SJCRH30 (cell line): ENCODE measurements at regions not wholly inside any gene's neighbourhood (a gene's known extent, or its start where the extent isn't known, plus 50 kb on each side); places are given as distances from the start of the nearest gene placed in this dataset.

Source experiments
- DNase-seq, 2 experiments: peaks; one replicate each; pipeline ENCODE4 v3.0.0-alpha.2; 2015 to 2020
- H3K27ac ChIP-seq: fragments of 250-450 bp; sonication (Bioruptor Pico); 2 replicates; pipeline ENCODE4 v1.5.1; 2020; ENCODE audit warnings: mild to moderate bottlenecking, moderate library complexity
- H3K27me3 ChIP-seq: fragments of 250-450 bp; sonication (Bioruptor Pico); 2 replicates; pipeline ENCODE4 v1.5.1; 2020; ENCODE audit warnings: mild to moderate bottlenecking, moderate library complexity
- H3K36me3 ChIP-seq: fragments of 250-450 bp; sonication (Bioruptor Pico); 2 replicates; pipeline ENCODE4 v1.5.1; 2020; ENCODE audit warnings: mild to moderate bottlenecking, moderate library complexity
- H3K4me1 ChIP-seq: fragments of 250-450 bp; sonication (Bioruptor Pico); 2 replicates; pipeline ENCODE4 v1.5.1; 2020; ENCODE audit warnings: mild to moderate bottlenecking, moderate library complexity
- H3K4me3 ChIP-seq: fragments of 250-450 bp; sonication (Bioruptor Pico); 2 replicates; pipeline ENCODE4 v1.5.1; 2020; ENCODE audit warnings: mild to moderate bottlenecking, moderate library complexity
- H3K9me3 ChIP-seq: fragments of 250-450 bp; sonication (Bioruptor Pico); replicated peaks from 2 replicates; pipeline ENCODE4 v1.5.1; 2020; ENCODE audit warnings: mild to moderate bottlenecking, moderate library complexity

DNA sequence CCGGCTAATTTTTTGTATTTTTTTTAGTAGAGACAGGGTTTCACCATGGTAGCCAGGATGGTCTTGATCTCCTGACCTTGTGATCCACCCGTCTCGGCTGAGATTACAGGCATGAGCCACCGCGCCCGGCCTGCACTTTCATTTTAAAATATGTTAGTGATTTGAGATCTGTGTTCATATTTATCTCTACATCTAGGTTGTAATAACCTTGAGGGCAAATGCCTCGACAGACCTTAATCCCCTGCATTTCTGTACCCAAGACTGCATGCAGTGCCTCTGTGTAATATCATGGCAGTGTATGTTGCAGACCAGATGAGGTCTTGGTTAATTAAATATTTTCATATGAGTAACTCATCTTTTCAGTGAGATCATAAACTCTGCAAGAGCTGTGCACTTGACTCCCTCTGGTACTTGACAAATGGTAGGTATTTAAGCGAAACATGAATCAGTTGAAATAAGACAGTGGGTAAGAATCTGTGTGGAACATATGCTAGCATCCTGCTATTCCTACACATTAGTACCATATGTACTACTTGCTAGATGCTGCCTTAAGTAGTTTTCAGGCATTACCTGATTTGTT lies 673.9 kb upstream of the ANKRD30A start:
- Histone ChIP-seq H3K27me3 (no peaks in the 10 kb centered on the region), H3K9me3 (no peaks in the 10 kb centered on the region), H3K4me3 (no peak overlapping the region), H3K27ac (no peak overlapping the region), H3K36me3 (no peaks in the 10 kb centered on the region), H3K4me1 (no peaks in the 10 kb centered on the region)
- DNase-seq = no peak

DNA sequence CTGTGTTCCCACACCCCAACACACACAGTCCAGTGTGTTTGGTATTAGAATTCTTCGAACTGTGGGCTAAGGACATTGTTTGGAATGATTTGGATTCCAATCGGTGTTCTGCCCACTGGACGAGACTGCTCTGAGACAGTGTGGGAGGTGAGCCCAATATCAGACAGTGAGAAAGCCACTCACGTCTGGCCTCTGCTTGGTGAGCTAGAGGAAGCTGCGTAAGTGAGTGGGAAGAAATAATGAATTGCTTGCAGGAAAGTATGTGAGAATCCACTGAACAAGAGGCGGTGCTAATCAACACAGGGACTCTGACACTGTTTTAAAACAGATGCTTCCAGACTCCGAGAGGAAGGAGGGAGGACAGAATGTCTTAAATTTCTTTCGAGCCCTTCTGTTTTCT lies 675.0 kb upstream of the ANKRD30A start:
- no peaks in the 10 kb centered on the region for H3K4me1 ChIP-seq
- no peak for DNase-seq
- no peak overlapping the region for H3K4me3 ChIP-seq
- H3K27ac ChIP-seq = no peak overlapping the region
- no peaks in the 10 kb centered on the region for H3K36me3 ChIP-seq
- H3K27me3 ChIP-seq = no peaks in the 10 kb centered on the region
- H3K9me3 ChIP-seq = no peaks in the 10 kb centered on the region

GRCh38 chr10:36448760-36449691 lies 676.4 kb upstream of the ANKRD30A start:
- no peak overlapping the region for H3K4me3 ChIP-seq
- no peak overlapping the region for H3K27ac ChIP-seq
- H3K9me3 ChIP-seq = no peaks in the 10 kb centered on the region
- H3K27me3 ChIP-seq = no peaks in the 10 kb centered on the region
- H3K4me1 ChIP-seq = no peaks in the 10 kb centered on the region
- no peaks in the 10 kb centered on the region for H3K36me3 ChIP-seq
- no peak for DNase-seq

DNA sequence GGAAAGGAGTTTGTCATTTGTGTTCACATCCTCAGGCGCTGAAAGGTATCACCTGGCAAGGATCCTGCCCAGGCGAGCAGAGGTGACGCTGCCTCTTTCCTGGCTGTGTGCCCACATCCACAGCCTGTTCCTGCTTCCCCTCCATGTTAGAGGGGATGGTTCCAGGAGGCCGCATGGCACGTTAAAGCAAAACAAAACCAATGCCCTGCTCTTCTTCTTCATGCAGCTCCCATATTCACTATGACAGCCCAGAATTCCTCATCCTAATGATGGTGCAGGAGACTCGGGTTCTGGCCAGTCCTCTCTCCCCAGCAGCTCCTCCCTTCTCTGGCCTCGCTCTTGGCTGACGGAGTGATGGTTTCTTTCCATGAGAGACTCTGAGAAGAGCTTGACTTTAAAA lies 678.5 kb upstream of the ANKRD30A start:
- Histone ChIP-seq H3K4me3 (no peak overlapping the region), H3K36me3 (no peaks in the 10 kb centered on the region), H3K9me3 (no peaks in the 10 kb centered on the region), H3K27me3 (no peaks in the 10 kb centered on the region), H3K4me1 (no peaks in the 10 kb centered on the region), H3K27ac (no peak overlapping the region)
- no peak for DNase-seq

- Histone ChIP-seq H3K9me3 (no peaks in the 10 kb centered on the region), H3K4me3 (no peak overlapping the region), H3K36me3 (no peaks in the 10 kb centered on the region), H3K27me3 (no peaks in the 10 kb centered on the region), H3K27ac (no peak overlapping the region), H3K4me1 (no peaks in the 10 kb centered on the region)
- no peak for DNase-seq
These were observed 682.2 kb upstream of the ANKRD30A start for GRCh38 chr10:36443233-36443632.

DNA sequence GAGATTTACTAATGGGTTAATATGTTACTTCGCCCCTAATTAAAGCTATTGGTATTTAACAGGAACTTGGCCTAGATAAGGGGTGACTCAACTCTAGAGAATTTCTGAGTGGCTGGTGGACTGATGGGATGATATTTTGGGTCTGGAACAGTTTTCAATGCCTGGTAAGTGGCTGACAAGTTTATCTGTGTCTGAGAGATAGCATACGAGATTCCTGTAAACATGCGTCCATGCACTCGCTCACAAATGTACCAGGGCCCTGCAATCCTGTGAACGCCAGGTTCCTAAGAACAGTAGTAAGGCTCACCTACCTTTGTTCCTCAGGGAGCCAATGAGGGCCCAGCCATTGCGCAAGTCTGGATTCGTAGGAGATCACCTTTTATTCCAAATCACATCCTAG lies 683.8 kb upstream of the ANKRD30A start:
- Histone ChIP-seq H3K4me1 (no peaks in the 10 kb centered on the region), H3K4me3 (no peak overlapping the region), H3K36me3 (no peaks in the 10 kb centered on the region), H3K27ac (no peak overlapping the region), H3K27me3 (no peaks in the 10 kb centered on the region), H3K9me3 (no peaks in the 10 kb centered on the region)
- no peak for DNase-seq

- Histone ChIP-seq H3K9me3 (no peaks in the 10 kb centered on the region), H3K36me3 (no peaks in the 10 kb centered on the region), H3K4me3 (no peak overlapping the region), H3K27me3 (no peaks in the 10 kb centered on the region), H3K4me1 (no peaks in the 10 kb centered on the region), H3K27ac (no peak overlapping the region)
- no peak for DNase-seq
These were observed 684.9 kb upstream of the ANKRD30A start for GRCh38 chr10:36440539-36440938.

GRCh38 chr10:36437367-36437766 lies 688.0 kb upstream of the ANKRD30A start:
- H3K4me1 ChIP-seq = no peaks in the 10 kb centered on the region
- H3K27me3 ChIP-seq = no peaks in the 10 kb centered on the region
- no peak overlapping the region for H3K27ac ChIP-seq
- no peaks in the 10 kb centered on the region for H3K36me3 ChIP-seq
- no peaks in the 10 kb centered on the region for H3K9me3 ChIP-seq
- DNase-seq = no peak
- no peak overlapping the region for H3K4me3 ChIP-seq

GRCh38 chr10:36428507-36428906 lies 696.9 kb upstream of the ANKRD30A start:
- H3K36me3 ChIP-seq = no peaks in the 10 kb centered on the region
- DNase-seq = no peak
- H3K27me3 ChIP-seq = no peaks in the 10 kb centered on the region
- H3K27ac ChIP-seq = no peak overlapping the region
- no peaks in the 10 kb centered on the region for H3K4me1 ChIP-seq
- no peak overlapping the region for H3K4me3 ChIP-seq
- H3K9me3 ChIP-seq = no peaks in the 10 kb centered on the region

- H3K27me3 ChIP-seq = no peaks in the 10 kb centered on the region
- DNase-seq = no peak
- no peaks in the 10 kb centered on the region for H3K36me3 ChIP-seq
- no peaks in the 10 kb centered on the region for H3K9me3 ChIP-seq
- H3K4me3 ChIP-seq = no peak overlapping the region
- no peak overlapping the region for H3K27ac ChIP-seq
- no peaks in the 10 kb centered on the region for H3K4me1 ChIP-seq
These were observed 700.1 kb upstream of the ANKRD30A start for GRCh38 chr10:36425131-36425797.

DNA sequence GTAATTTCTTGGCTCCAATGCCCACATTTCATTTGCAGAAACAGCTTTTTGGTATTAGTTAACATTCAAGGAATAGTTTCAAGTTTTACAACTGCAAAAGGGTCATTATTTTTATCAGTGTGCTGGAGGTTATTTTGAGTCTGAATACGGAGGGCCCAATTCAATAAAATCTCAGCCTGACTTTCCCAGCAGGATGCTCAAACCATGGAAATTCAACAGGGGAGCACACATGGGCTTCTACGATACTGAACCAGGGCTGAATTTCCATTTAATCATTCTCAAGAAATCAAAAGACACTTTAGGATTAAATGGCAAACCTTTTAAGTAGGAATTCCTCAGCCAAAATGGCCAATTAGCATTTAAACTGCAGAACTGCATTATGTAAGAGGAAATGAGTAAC lies 700.9 kb upstream of the ANKRD30A start:
- H3K4me1 ChIP-seq = no peaks in the 10 kb centered on the region
- H3K9me3 ChIP-seq = no peaks in the 10 kb centered on the region
- DNase-seq = no peak
- no peaks in the 10 kb centered on the region for H3K27me3 ChIP-seq
- no peaks in the 10 kb centered on the region for H3K36me3 ChIP-seq
- H3K4me3 ChIP-seq = no peak overlapping the region
- H3K27ac ChIP-seq = no peak overlapping the region

DNA sequence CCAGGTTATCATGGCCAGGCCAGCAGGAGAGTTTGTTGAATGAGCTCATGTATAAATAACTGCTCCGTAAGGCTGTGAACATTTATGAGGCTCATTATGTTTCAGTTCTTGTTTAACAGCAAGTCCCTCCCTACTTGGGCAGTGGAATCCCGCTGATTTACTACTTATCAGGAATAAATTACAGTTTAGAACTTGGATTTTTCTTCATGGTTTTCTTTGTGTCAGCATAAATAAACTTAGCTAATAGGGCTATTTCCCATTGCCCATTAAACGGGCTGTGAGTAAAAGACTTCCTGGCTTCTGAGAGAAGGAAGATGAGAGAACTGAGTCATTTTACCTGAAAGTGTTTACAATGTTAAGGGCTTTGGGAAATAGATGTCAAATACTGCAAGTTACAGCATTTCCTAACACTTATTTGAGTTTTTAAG lies 701.6 kb upstream of the ANKRD30A start:
- H3K27ac ChIP-seq = no peak overlapping the region
- H3K9me3 ChIP-seq = no peaks in the 10 kb centered on the region
- no peaks in the 10 kb centered on the region for H3K4me1 ChIP-seq
- H3K36me3 ChIP-seq = no peaks in the 10 kb centered on the region
- DNase-seq = no peak
- H3K4me3 ChIP-seq = no peak overlapping the region
- no peaks in the 10 kb centered on the region for H3K27me3 ChIP-seq

DNA sequence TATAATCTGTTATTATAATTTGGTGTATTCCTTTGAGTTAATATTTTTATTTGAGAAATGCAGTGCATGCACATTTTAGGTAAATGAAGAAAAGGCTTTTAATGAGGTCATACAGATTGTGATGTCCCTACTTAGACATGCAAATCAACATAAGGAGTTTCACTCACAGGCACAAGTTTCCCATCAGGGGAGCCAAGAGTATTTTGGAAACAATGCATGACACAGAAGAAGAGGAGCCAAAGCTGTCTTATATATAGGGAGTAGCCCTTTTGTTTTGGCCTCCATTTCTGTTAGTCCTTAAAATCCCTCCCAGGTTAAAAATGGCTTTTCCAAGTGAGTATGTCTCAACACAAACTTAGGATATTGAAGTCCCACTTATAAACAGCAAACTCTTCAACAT lies 703.4 kb upstream of the ANKRD30A start:
- Histone ChIP-seq H3K4me3 (no peak overlapping the region), H3K27ac (no peak overlapping the region), H3K27me3 (no peaks in the 10 kb centered on the region), H3K36me3 (no peaks in the 10 kb centered on the region), H3K9me3 (no peaks in the 10 kb centered on the region), H3K4me1 (no peaks in the 10 kb centered on the region)
- no peak for DNase-seq

- Histone ChIP-seq H3K4me1 (no peaks in the 10 kb centered on the region), H3K27ac (no peak overlapping the region), H3K9me3 (no peaks in the 10 kb centered on the region), H3K4me3 (no peak overlapping the region), H3K36me3 (no peaks in the 10 kb centered on the region), H3K27me3 (no peaks in the 10 kb centered on the region)
- no peak for DNase-seq
These were observed 708.9 kb upstream of the ANKRD30A start for GRCh38 chr10:36416513-36416912.

DNA sequence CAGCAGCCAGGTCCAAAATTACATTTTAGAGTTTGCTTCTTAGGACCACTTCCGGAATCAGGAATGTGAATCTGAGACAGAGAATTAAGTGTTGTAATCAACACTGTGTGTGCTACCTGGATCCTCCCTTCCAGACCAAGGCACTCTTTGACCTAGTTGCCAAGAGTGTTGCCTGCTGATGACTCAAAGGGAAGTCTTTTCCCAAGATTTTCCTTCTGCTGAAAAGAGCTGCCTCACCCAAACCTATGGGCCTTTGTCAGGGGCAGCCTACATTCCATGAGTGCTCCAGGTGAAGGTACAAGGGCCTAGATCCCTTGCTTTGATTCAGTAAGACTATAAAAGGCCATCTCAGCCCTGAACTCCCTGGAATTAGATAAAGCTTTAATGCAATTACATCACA lies 712.5 kb upstream of the ANKRD30A start:
- no peaks in the 10 kb centered on the region for H3K4me1 ChIP-seq
- no peak overlapping the region for H3K4me3 ChIP-seq
- H3K9me3 ChIP-seq = no peaks in the 10 kb centered on the region
- no peaks in the 10 kb centered on the region for H3K36me3 ChIP-seq
- H3K27me3 ChIP-seq = no peaks in the 10 kb centered on the region
- DNase-seq = no peak
- H3K27ac ChIP-seq = no peak overlapping the region
